ENCODE measurements at regions not wholly inside any gene's neighbourhood (a gene's known extent, or its start where the extent isn't known, plus 50 kb on each side); places are given as distances from the start of the nearest gene placed in this dataset.

DNA sequence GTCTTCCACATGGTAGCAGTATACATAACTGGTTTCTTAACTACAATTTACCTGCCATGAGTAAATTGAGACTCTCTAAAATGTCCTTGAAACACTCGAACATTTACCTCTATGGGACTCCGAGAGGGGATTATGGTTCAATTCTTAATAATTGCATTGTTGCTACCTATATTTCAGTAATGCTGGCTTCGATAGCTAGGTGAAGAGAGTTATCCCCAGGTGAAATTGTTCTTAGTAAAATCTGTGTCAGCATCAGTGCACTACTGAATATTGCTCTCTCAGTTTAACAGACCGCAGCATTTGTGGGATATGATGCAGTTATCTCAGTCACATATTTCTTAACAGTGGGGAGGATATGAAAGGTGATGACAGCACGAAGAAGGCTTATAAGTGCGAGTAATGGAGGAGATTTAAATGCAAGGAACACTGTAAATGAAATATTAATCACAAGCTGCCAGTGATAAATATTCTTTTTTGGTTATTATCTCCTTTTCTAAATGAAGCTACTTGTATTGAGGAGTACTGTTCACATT, 801.9 kb downstream of the BRINP3 start:
- DNase-seq (ENCODE audit: extremely low read depth, low read depth), result no peak
- TF ChIP-seq, protein P1, sequence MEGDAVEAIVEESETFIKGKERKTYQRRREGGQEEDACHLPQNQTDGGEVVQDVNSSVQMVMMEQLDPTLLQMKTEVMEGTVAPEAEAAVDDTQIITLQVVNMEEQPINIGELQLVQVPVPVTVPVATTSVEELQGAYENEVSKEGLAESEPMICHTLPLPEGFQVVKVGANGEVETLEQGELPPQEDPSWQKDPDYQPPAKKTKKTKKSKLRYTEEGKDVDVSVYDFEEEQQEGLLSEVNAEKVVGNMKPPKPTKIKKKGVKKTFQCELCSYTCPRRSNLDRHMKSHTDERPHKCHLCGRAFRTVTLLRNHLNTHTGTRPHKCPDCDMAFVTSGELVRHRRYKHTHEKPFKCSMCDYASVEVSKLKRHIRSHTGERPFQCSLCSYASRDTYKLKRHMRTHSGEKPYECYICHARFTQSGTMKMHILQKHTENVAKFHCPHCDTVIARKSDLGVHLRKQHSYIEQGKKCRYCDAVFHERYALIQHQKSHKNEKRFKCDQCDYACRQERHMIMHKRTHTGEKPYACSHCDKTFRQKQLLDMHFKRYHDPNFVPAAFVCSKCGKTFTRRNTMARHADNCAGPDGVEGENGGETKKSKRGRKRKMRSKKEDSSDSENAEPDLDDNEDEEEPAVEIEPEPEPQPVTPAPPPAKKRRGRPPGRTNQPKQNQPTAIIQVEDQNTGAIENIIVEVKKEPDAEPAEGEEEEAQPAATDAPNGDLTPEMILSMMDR (IDR thresholded peaks at IDR 0.05; ENCODE audit: low read depth, low read length), result no peak

DNA sequence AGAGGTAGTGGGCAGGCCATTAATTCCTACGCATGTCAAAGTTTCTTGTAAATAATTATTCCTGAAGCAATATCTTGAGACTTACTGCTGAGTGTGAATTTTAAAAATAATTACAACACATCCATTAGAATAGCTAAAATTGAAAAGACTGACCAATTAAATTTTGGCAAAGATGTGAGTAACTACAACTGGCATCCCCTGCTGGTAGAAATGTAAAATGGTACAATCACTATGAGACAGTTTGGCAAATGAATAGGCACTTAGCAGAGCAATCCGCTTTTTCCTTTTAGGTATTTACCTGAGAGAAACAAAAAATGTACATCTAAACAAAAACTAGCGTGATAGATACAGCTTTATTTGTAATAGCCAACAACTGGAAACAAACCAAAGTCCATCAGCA, 798.9 kb downstream of the BRINP3 start:
- DNase-seq (ENCODE audit: extremely low read depth, low read depth), result no peak
- TF ChIP-seq, protein P1 (IDR thresholded peaks at IDR 0.05; ENCODE audit: low read depth, low read length), result no peak

GRCh38 chr1:189681252-189681919, 796.3 kb downstream of the BRINP3 start:
- TF ChIP-seq, protein P1 (IDR thresholded peaks at IDR 0.05; ENCODE audit: low read depth, low read length), result no peak
- DNase-seq (ENCODE audit: extremely low read depth, low read depth), result no peak

GRCh38 chr1:189682591-189682990, 795.1 kb downstream of the BRINP3 start:
- no peak for DNase-seq (ENCODE audit: extremely low read depth, low read depth)
- TF ChIP-seq, protein P1 (IDR thresholded peaks at IDR 0.05; ENCODE audit: low read depth, low read length), result no peak

- TF ChIP-seq, protein P1 (IDR thresholded peaks at IDR 0.05; ENCODE audit: low read depth, low read length), result no peak
- no peak for DNase-seq (ENCODE audit: extremely low read depth, low read depth)
Observed at GRCh38 chr1:189686288-189686687, 791.4 kb downstream of the BRINP3 start.

DNA sequence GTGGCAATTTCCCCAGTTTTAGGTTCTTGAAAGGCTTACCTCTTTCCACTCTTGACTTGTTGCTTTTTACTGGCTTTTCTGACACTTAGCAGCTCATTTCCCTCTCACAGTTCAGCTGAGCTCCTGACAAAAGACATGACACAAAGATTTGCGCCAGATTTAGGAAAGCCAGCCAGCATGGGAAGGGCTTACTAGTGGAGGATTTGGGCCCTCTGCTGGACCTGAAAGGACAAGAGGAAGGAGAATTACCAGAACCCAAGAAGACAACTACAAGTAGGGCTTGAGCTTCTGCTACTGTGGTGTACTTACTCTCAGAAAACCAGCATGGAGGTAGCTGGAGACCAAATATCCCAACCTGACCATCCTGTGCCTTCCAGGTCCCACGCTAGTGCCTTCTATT, 784.5 kb downstream of the BRINP3 start:
- no peak for DNase-seq (ENCODE audit: extremely low read depth, low read depth)
- TF ChIP-seq, protein P1 (IDR thresholded peaks at IDR 0.05; ENCODE audit: low read depth, low read length), result no peak

- no peak for DNase-seq (ENCODE audit: extremely low read depth, low read depth)
- TF ChIP-seq, protein P1 (IDR thresholded peaks at IDR 0.05; ENCODE audit: low read depth, low read length), result no peak
Observed at GRCh38 chr1:189696297-189696696, 781.4 kb downstream of the BRINP3 start.
